ENCODE measurements at regions not wholly inside any gene's neighbourhood (a gene's known extent, or its start where the extent isn't known, plus 50 kb on each side); places are given as distances from the start of the nearest gene placed in this dataset.

DNA sequence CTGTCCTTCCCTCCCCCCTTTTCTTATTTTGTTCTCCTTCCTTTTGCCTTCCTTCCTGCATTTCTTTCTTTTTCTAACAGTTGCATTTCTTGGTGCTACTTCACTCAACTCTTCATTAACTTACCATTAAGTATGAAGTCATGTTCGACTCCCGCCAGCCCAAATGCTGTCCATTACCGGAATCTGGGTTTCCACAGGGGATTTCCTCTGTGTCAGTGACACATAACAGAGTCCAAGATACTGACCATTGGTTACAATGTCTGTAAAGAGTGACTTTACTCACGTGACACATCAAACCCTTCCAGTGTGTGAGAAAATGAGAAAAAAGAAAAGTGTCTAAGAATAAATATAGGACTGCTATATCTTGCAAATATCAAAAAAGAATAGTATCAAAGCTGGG lies 500.0 kb upstream of the FRG1 start:
- Histone ChIP-seq H3K27me3 (ENCODE audit: insufficient read depth, low read length) (no peaks in the 10 kb centered on the region), H3K9me3 (ENCODE audit: insufficient read depth, low read depth, low read length) (peaks cover under 1% of the 10 kb centered on the region; the same call in 1 of the 2 replicates), H3K4me3 (ENCODE audit: low read length) (no peak overlapping the region), H3K27ac (ENCODE audit: low read depth, low read length) (no peak overlapping the region), H3K36me3 (ENCODE audit: insufficient read depth, low read length) (no peaks in the 10 kb centered on the region), H3K9ac (ENCODE audit: low read depth, low read length) (no peak overlapping the region), H3K4me1 (ENCODE audit: insufficient read depth, low read length) (no peaks in the 10 kb centered on the region)
- over 99% methylated on average over 3 of the region's 4 CpGs for WGBS

DNA sequence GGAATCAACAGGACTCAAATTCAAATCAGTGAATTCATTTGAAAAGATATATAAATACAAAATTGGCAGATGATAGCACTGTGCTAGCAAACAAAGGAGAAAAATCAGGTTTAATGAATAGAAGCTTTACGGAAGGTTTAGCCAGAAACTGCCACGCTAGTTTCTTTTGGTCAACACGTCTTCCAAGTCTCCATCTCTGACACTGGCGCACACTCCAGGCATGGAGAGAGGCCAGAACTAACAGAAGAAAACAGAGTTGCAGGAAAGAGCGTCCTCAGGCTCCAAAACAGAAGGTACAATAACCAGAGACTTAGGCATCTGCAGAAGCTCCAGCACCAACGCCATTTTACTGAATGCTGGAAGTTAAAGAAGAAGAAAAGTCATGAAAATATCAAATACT lies 497.3 kb upstream of the FRG1 start:
- Histone ChIP-seq H3K36me3 (ENCODE audit: insufficient read depth, low read length) (no peaks in the 10 kb centered on the region), H3K27ac (ENCODE audit: low read depth, low read length) (no peak overlapping the region), H3K4me1 (ENCODE audit: insufficient read depth, low read length) (no peaks in the 10 kb centered on the region), H3K4me3 (ENCODE audit: low read length) (no peak overlapping the region), H3K9ac (ENCODE audit: low read depth, low read length) (no peak overlapping the region), H3K9me3 (ENCODE audit: insufficient read depth, low read depth, low read length) (peaks cover 8% of the 10 kb centered on the region), H3K27me3 (ENCODE audit: insufficient read depth, low read length) (no peaks in the 10 kb centered on the region)
- WGBS: 91% methylated on average over 5 of the region's 6 CpGs

GRCh38 chr4:189445613-189446012 lies 495.1 kb upstream of the FRG1 start:
- H3K27ac ChIP-seq (ENCODE audit: low read depth, low read length): no peak overlapping the region
- H3K4me3 ChIP-seq (ENCODE audit: low read length): no peak overlapping the region
- H3K27me3 ChIP-seq (ENCODE audit: insufficient read depth, low read length): no peaks in the 10 kb centered on the region
- H3K4me1 ChIP-seq (ENCODE audit: insufficient read depth, low read length): no peaks in the 10 kb centered on the region
- peaks cover 26% of the 10 kb centered on the region for H3K9me3 ChIP-seq (ENCODE audit: insufficient read depth, low read depth, low read length)
- H3K9ac ChIP-seq (ENCODE audit: low read depth, low read length): no peak overlapping the region
- no peaks in the 10 kb centered on the region for H3K36me3 ChIP-seq (ENCODE audit: insufficient read depth, low read length)

- Histone ChIP-seq H3K9me3 (ENCODE audit: insufficient read depth, low read depth, low read length) (no peaks in the 10 kb centered on the region), H3K27me3 (ENCODE audit: insufficient read depth, low read length) (no peaks in the 10 kb centered on the region), H3K4me1 (ENCODE audit: insufficient read depth, low read length) (no peaks in the 10 kb centered on the region), H3K4me3 (ENCODE audit: low read length) (no peak overlapping the region), H3K36me3 (ENCODE audit: insufficient read depth, low read length) (no peaks in the 10 kb centered on the region), H3K9ac (ENCODE audit: low read depth, low read length) (no peak overlapping the region), H3K27ac (ENCODE audit: low read depth, low read length) (no peak overlapping the region)
- 95% methylated on average over 12 of the region's 12 CpGs for whole genome bisulfite sequencing
Observed at GRCh38 chr4:189463734-189464133, 476.9 kb upstream of the FRG1 start.

DNA sequence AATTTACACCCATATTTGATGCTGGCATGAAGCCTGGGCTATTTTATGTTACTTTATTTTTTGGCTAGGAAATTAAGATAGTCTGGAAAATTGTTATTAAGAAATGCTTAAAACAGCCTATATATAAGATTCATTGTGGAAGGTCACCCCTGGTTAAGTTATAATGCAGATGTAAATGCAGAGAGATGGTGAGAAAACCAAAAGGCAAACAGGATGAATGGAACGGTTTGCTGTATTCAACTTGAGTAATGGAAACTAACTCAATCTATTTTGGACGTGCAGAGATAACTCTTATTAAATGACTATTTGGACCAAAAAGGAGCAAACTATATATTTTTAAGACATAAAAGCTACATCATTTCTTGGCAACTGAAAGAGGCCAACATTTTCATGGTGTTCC lies 446.3 kb upstream of the FRG1 start:
- no peaks in the 10 kb centered on the region for H3K4me1 ChIP-seq (ENCODE audit: insufficient read depth, low read length)
- no peaks in the 10 kb centered on the region for H3K27me3 ChIP-seq (ENCODE audit: insufficient read depth, low read length)
- H3K36me3 ChIP-seq (ENCODE audit: insufficient read depth, low read length): no peaks in the 10 kb centered on the region
- H3K9me3 ChIP-seq (ENCODE audit: insufficient read depth, low read depth, low read length): no peaks in the 10 kb centered on the region
- H3K4me3 ChIP-seq (ENCODE audit: low read length): no peak overlapping the region
- WGBS: 98% methylated on average over 2 of the region's 2 CpGs
- no peak overlapping the region for H3K9ac ChIP-seq (ENCODE audit: low read depth, low read length)
- H3K27ac ChIP-seq (ENCODE audit: low read depth, low read length): no peak overlapping the region

GRCh38 chr4:189497516-189497915 lies 443.2 kb upstream of the FRG1 start:
- H3K36me3 ChIP-seq (ENCODE audit: insufficient read depth, low read length): no peaks in the 10 kb centered on the region
- WGBS: 87% methylated on average over 6 of the region's 6 CpGs
- H3K4me3 ChIP-seq (ENCODE audit: low read length): no peak overlapping the region
- no peaks in the 10 kb centered on the region for H3K27me3 ChIP-seq (ENCODE audit: insufficient read depth, low read length)
- H3K9me3 ChIP-seq (ENCODE audit: insufficient read depth, low read depth, low read length): no peaks in the 10 kb centered on the region
- H3K27ac ChIP-seq (ENCODE audit: low read depth, low read length): no peak overlapping the region
- no peaks in the 10 kb centered on the region for H3K4me1 ChIP-seq (ENCODE audit: insufficient read depth, low read length)
- H3K9ac ChIP-seq (ENCODE audit: low read depth, low read length): no peak overlapping the region

DNA sequence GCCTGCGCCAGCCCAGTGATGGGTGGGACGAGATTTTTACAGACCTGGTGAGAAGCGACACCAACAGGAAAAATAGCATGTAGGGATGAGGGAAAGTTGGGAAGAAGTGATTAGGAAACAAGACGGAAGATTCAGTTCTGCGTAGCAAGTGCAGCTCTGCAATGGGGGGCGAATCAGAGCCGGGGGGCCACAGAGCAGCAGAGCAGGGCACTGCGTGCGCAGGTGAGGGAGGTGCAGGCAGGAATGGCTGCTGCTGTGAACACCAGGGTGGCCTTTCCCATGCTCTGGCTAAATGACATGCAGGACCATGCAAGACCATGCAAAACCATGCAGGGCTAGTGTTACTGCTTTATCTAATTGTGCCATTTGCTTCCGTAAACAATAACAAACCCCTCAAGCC lies 442.7 kb upstream of the FRG1 start:
- Histone ChIP-seq H3K4me3 (ENCODE audit: low read length) (no peak overlapping the region), H3K27me3 (ENCODE audit: insufficient read depth, low read length) (no peaks in the 10 kb centered on the region), H3K4me1 (ENCODE audit: insufficient read depth, low read length) (no peaks in the 10 kb centered on the region), H3K27ac (ENCODE audit: low read depth, low read length) (no peak overlapping the region), H3K9ac (ENCODE audit: low read depth, low read length) (no peak overlapping the region), H3K36me3 (ENCODE audit: insufficient read depth, low read length) (no peaks in the 10 kb centered on the region), H3K9me3 (ENCODE audit: insufficient read depth, low read depth, low read length) (no peaks in the 10 kb centered on the region)
- WGBS: 92% methylated on average over 10 of the region's 10 CpGs

DNA sequence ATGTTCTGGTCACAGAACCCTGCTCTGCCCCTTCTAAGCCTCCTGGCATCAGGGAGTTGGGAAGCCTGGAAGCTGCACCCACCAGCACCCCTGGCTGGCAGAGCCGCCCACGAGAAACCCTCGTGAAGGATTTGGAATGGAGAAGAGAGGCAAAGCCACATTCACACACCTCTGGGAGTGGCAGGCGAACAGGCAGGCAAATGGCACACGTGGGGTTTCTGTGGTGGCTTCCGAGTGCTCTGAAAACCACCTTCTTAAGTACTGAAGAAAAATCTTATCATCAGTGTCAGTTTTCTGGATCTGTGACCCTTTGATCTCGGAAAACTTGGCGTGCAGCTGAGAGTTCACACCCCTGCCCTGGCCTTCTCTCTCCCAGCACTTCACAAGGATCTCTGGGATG lies 442.2 kb upstream of the FRG1 start:
- 92% methylated on average over 8 of the region's 8 CpGs for WGBS
- H3K27me3 ChIP-seq (ENCODE audit: insufficient read depth, low read length): no peaks in the 10 kb centered on the region
- H3K9me3 ChIP-seq (ENCODE audit: insufficient read depth, low read depth, low read length): no peaks in the 10 kb centered on the region
- H3K9ac ChIP-seq (ENCODE audit: low read depth, low read length): no peak overlapping the region
- H3K36me3 ChIP-seq (ENCODE audit: insufficient read depth, low read length): no peaks in the 10 kb centered on the region
- no peaks in the 10 kb centered on the region for H3K4me1 ChIP-seq (ENCODE audit: insufficient read depth, low read length)
- no peak overlapping the region for H3K4me3 ChIP-seq (ENCODE audit: low read length)
- no peak overlapping the region for H3K27ac ChIP-seq (ENCODE audit: low read depth, low read length)

DNA sequence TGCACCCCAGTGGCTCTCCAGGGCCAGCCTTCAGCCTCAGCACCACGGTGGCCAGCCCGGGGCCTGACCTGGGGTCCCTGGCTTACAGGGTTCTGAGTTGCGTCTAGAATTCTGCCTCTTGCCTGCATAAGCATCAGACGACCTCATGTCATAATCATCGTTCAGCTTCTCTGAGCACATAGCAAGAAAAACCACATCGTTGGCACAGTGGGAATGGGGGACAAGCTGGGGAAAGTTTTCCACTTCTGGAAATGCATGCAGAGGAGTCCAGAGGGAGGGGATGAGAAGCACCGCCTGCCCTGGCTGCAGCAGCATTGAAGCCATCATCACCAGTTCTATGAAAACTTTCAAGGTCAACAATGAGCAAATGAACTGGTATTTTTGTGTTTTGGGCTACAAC lies 441.0 kb upstream of the FRG1 start:
- Histone ChIP-seq H3K27ac (ENCODE audit: low read depth, low read length) (no peak overlapping the region), H3K4me3 (ENCODE audit: low read length) (no peak overlapping the region), H3K36me3 (ENCODE audit: insufficient read depth, low read length) (no peaks in the 10 kb centered on the region), H3K4me1 (ENCODE audit: insufficient read depth, low read length) (no peaks in the 10 kb centered on the region), H3K9ac (ENCODE audit: low read depth, low read length) (no peak overlapping the region), H3K27me3 (ENCODE audit: insufficient read depth, low read length) (no peaks in the 10 kb centered on the region), H3K9me3 (ENCODE audit: insufficient read depth, low read depth, low read length) (no peaks in the 10 kb centered on the region)
- WGBS: 93% methylated on average over 7 of the region's 7 CpGs

GRCh38 chr4:189500970-189501369 lies 439.7 kb upstream of the FRG1 start:
- 91% methylated on average over 5 of the region's 5 CpGs for WGBS
- Histone ChIP-seq H3K4me3 (ENCODE audit: low read length) (no peak overlapping the region), H3K27ac (ENCODE audit: low read depth, low read length) (no peak overlapping the region), H3K27me3 (ENCODE audit: insufficient read depth, low read length) (no peaks in the 10 kb centered on the region), H3K9me3 (ENCODE audit: insufficient read depth, low read depth, low read length) (no peaks in the 10 kb centered on the region), H3K36me3 (ENCODE audit: insufficient read depth, low read length) (no peaks in the 10 kb centered on the region), H3K9ac (ENCODE audit: low read depth, low read length) (no peak overlapping the region), H3K4me1 (ENCODE audit: insufficient read depth, low read length) (no peaks in the 10 kb centered on the region)

- H3K27me3 ChIP-seq (ENCODE audit: insufficient read depth, low read length): no peaks in the 10 kb centered on the region
- no peak overlapping the region for H3K27ac ChIP-seq (ENCODE audit: low read depth, low read length)
- H3K36me3 ChIP-seq (ENCODE audit: insufficient read depth, low read length): no peaks in the 10 kb centered on the region
- no peaks in the 10 kb centered on the region for H3K4me1 ChIP-seq (ENCODE audit: insufficient read depth, low read length)
- H3K9me3 ChIP-seq (ENCODE audit: insufficient read depth, low read depth, low read length): no peaks in the 10 kb centered on the region
- no peak overlapping the region for H3K9ac ChIP-seq (ENCODE audit: low read depth, low read length)
- 94% methylated on average over 12 of the region's 12 CpGs for WGBS
- H3K4me3 ChIP-seq (ENCODE audit: low read length): no peak overlapping the region
Observed at GRCh38 chr4:189502841-189503435, 437.7 kb upstream of the FRG1 start.

- no peaks in the 10 kb centered on the region for H3K36me3 ChIP-seq (ENCODE audit: insufficient read depth, low read length)
- H3K4me3 ChIP-seq (ENCODE audit: low read length): no peak overlapping the region
- H3K9me3 ChIP-seq (ENCODE audit: insufficient read depth, low read depth, low read length): no peaks in the 10 kb centered on the region
- 96% methylated on average over 2 of the region's 2 CpGs for WGBS
- no peak overlapping the region for H3K27ac ChIP-seq (ENCODE audit: low read depth, low read length)
- no peak overlapping the region for H3K9ac ChIP-seq (ENCODE audit: low read depth, low read length)
- H3K4me1 ChIP-seq (ENCODE audit: insufficient read depth, low read length): no peaks in the 10 kb centered on the region
- no peaks in the 10 kb centered on the region for H3K27me3 ChIP-seq (ENCODE audit: insufficient read depth, low read length)
Observed at GRCh38 chr4:189504220-189504619, 436.5 kb upstream of the FRG1 start.

Measured in HUES64 (cell line).